Limb (tissue), 2 donors: ENCODE measurements at regions not wholly inside any gene's neighbourhood (a gene's known extent, or its start where the extent isn't known, plus 50 kb on each side); places are given as distances from the start of the nearest gene placed in this dataset.

ENCODE experiments used
- DNase-seq, 2 donors: peaks; one replicate each; pipeline ENCODE4 v3.0.0-alpha.2; 2016; ENCODE audit errors: extremely low spot score in 2 of 2

DNA sequence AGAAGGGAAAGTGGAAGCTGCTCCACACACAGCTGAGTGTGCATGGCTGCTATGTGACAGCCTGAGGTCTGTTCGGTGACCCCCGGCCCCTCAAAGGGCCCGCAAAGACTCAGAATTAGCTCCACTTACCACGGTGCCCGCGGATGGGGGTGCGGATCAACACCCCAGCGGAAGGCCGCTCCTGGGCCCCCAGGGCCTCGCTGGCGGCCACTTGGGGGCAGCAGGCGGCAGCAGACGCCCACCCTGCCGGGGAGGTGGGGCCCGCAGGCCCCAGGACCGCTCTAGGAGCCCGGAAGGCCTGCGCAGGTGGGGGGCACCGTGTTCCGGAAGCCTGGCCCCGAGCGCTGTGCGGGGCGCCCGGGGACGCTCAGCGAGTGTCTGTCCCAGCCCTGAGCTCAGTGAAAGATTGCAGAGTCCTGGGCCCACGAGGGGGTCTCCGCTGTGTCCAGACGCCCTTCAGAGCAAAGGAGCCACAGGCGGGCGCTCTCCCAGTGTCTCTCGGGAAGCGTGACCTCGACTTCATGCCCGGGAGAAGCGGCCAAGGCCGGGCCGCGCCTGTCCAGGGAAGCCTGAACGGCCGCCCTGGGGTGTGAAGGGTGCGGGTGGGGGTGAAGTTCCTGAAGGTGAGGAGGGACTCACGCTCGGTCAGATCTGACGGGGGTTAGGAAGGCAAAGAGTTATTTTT lies 118.7 kb downstream of the VAPA start:
- DNase-seq: peak in 1 of 2 donors; percentile 68

DNA sequence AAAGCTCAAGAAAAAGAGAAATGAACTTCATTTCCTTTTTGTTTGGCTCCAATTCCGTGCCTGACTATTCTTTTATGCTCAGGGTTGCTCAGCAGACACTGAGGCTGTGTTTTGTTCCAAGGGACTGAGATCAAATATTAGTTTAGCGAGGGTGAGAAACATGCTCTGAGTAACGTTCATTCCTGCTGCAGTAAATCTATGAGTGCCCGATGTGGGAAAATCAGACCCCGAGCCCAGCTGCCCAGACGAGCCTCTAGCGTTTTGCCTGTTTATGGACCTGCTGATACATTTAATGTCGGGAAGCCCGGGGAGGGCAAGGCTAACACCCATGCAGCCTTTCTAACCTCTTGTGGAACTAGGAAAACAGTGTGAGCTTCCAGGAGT lies 119.2 kb downstream of the VAPA start:
- no peak for DNase-seq

DNA sequence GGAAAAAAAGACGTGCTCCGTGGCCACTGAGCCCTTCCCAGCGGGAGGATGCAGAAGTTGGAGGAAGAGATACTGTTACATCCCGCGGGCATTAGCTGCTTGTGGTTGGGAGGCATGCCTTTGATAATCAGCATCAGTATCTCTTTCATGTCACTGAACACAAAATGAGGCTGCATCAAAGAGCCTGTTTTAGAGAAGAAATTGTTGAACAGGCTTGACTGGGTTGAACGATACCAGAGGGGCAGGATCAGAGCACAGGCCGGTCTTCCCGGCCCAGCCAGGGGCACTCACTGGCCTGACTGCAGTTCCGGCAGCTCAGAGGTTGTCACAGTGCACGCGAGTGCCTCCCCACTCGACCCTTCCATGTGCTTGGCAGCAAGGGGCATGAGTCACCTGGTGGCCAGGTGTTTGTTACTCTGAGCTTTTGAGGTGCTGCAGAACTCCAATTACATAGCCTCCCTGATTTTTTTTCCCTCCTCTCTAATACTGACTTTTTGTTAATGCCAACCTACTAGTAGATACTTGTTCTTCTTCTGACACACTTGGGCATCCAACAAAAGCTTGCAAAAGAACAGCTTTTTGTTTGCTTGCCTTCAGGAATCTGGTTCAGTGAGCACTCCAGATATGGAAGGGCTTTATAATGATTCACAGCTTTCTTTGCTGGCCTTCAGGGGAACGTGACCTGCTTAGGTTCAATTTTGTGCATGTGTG lies 121.6 kb downstream of the VAPA start:
- no peak for DNase-seq

DNA sequence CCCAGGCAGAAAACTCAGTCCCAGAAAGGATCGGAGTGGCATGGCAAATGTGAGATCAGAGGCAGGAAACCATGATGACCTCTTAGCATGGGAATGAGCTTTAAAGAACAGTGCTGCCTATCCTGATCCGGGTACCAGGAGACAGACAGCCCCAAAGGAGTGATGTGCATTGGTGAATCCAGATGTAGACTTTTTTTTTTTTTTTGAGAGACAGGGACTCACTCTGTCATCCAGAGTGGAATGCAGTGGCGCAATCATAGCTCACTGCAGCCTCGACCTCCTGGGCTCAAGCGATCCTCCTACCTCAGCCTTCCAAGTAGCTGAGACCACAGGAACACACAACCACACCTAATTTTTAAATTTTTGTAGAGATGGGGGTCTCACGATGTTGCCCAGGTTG lies 122.7 kb downstream of the VAPA start:
- no peak for DNase-seq

DNA sequence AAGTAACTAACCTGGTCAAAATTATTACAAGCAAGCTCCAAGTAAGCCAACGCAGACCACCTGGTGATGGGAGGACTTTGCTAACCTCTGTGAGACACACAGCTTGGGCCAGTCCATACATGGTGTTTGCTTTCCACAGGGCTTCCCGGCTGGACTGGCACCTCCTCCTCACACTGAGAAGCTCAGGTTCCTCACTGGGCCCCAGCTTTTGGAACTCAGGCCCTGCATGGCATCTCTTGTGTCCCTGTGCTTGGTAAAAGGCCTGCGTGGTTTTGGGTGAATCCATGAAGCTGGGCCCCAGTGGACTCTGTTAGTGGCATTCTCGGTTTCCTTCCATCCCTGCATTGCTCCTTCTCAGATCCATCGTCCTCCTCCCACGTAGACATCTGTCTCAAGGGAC lies 123.4 kb downstream of the VAPA start:
- DNase-seq: no peak

DNA sequence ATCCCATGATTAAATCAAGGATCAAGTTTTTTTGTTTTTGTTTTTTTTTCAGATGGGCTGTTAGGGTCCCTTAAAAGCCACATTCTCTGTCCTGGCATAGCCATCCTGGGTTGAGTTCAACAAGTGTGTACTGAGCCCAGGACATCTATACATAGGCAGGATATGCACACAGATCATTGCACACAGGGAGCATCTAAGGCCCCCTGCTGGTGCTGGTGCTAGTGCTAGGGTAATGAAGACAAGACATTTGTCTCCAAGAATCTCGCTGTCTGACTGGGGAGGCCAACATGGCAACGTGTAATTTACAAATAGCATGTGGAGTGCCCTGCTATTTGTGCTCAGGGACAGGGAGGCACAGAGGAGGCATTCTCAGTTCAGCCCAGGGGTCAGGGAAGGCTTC lies 124.5 kb downstream of the VAPA start:
- DNase-seq: no peak

DNA sequence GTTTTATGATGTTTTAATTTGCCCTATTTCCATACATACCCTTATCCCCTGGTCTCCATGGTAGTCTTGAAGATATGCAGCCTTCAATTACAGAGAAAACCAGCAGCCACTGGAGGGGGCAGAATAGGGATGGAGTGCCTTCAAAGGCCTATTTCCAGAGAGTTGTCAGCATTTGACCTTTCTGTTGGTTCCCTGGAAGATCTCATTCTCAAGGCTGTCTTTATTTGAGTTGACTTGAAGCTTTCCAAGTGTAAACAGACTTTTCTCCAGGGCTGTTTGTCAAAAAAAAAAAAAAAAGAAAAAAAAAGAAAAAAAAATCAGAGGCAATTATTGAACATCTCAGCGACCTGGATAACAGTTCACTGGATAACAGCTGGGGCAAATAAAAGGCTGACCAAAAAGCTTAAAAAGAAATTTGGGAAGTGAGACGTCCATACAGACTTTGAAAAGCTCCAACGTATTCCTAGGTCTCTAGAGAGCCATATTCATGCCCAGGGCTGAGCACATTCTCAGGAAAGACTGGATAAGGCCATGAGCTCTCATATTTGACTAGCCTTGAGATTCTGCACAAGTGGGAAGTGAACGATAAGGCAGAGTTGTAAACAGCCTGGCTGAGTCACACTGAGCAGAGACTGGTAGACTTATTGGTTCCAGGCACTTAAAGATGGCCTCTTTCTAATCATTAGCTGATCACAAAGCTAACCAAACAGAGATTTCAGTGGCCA lies 126.6 kb downstream of the VAPA start:
- DNase-seq: no peak

DNA sequence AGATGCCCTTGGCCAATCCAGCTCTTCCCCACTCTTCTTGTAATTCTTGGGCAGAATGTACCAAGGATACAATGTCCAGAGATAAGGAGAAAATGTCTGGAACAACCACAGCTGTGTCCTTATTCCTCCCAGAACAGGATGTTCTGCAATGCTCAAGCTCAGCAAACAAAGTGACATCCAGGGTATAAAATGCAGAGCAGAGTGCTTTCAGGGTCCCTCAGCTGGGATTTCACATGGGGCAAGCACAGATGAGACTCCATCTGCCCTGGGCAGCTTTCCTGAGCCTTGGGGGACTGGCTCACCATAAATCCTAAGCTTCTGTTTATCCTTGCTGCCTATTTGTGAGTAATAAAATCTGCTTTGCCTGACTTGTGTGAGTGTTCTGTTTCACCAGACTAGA lies 127.4 kb downstream of the VAPA start:
- DNase-seq: no peak

DNA sequence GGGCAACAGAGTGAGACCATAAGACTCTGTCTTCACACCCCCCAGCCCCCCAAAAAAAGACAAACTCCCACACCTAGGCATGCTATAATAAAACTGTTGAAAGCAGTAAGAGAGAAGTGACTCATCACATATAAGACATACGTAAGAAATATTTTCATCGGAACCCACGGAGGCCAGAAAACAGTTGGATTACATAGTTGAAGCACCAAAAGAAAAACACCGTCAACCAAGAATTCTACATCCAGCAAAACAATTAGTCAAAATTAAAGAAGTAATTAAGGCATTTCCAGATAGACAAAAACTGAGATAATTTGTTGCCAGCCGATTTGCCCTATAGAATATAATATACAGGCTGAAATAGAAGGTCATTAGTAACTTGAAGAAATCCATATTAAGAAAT lies 128.7 kb downstream of the VAPA start:
- DNase-seq: no peak

DNA sequence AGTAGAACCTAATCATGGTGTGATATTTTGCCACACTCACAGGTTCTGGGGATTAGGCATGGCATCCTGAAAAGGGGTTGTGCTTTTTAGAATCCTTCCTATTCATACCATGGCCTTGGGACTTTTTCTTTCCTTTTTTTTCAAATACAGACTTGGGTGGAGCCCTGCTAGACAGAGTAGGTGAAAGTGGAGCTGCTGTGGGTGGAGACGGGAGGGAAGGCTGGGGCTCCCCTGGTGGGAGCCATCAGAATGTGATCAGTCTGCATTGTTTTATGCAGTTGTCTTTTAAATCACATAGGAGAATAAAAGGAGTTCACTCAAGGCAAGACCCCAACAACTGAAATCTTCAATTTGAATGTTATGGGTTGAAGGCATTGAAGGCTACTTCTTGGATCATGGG lies 130.2 kb downstream of the VAPA start:
- DNase-seq: no peak

DNA sequence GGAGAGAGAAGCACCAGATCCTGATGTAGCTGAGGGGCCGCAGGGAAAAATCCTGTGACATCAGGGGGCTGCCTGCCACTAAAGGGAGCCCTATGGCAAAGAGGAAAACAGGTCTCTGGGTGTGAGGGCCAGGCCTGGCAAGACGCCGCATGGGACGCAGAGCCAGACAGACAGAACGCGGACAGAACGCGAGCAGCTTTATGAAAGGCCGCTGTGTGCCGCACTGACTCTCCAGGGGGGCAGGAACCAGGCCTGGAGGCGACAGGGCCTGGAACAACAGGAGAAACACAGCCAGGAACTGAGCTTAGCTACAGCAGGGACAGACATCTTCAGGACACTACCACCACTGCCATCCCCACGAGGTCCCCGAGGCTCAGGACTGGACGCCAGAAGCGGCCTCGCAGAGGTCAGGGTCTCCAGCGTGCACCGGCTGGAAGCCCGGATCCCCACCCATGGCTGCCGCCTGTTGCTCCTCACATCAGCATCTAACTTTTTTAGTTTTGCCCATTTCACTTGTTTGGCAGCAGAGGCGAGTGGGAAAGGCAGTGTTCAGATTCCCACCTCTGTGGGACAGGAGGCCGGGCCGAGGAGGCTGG lies 131.6 kb downstream of the VAPA start:
- DNase-seq: no peak

DNA sequence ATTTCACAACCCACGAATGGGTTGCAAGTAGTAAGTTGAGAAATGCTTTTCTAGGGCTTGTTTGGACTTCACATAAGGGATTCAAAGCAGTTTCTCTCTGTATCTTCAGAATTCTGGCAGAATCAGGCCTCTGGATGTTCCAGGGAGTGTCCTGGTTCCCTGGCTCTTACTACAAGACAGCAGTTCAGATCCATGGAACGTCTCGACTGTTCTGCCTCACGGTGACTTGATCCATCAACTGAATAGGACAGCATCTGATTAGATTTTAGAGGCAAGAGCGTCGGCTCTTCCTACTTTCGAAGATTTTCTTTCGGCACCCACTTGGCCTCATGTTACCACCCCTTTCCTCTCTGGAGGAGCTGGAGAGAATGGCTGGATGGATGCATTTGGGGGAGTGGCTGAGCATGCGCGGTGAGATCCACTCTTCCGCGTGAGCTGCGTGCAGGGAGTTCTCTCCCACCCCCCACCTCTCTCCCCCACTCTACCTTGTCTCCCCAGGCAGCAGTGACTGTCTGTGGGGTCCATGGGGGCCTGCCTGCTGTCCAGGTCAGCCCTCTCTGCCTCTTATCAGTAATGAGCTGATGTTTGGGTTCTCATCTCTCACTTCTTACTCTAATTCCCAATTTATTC lies 132.5 kb downstream of the VAPA start:
- DNase-seq: no peak

DNA sequence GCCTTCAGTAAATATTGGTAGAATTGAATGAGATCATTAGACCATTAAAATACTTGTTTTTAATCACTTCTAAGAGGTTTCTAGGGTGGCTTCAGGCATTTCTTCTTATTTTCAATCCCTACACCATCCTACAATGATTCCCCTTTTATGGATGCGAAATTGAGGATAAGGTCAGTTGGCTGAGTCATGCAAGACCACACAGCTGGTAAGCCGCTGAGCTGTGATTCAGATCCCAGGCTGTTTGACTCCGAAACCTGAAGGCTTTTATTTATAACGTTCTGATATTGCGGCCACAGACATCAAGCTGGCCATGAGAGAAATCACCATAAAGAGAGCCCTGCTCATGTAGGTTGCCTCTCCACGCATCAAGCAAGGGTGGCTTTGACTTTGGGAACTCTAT lies 133.4 kb downstream of the VAPA start:
- no peak for DNase-seq

DNA sequence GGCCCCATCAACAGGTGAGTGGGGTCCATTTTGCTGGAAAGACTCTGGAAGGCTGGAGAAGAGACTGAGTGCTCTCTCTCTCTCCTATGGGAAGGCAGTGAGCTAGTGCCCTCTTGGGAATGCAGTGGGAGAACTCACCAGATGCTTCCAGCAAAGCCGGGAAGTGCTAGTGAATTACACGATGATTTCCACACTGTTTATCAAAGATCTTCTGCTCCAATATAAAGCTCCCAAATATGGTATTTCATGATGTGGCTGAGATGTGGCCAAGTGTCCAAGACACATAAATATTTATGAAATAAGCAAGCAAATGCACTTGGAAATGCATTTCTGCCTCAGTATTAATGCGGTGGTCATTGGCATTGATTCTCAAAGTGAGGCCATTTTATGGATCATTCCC lies 135.9 kb downstream of the VAPA start:
- no peak for DNase-seq

DNA sequence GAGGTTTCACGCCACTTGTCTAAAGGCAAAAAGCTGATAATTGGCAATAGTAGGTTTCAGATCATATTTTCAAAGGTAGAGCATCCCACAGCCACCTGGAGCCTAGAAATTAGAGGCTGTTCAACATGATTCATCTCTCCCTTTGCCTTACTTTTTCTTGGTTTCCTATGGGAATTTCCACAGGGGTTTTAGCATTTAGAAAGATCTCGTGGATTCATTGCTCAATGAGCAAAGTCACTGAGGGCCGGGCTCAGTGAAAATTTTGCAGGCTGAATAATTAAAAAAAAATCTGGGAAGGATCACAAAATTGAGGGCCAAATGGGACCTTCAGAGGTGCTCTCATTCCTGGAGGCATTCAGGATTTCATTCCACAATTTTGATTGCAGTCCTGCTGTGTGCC lies 137.1 kb downstream of the VAPA start:
- no peak for DNase-seq

DNA sequence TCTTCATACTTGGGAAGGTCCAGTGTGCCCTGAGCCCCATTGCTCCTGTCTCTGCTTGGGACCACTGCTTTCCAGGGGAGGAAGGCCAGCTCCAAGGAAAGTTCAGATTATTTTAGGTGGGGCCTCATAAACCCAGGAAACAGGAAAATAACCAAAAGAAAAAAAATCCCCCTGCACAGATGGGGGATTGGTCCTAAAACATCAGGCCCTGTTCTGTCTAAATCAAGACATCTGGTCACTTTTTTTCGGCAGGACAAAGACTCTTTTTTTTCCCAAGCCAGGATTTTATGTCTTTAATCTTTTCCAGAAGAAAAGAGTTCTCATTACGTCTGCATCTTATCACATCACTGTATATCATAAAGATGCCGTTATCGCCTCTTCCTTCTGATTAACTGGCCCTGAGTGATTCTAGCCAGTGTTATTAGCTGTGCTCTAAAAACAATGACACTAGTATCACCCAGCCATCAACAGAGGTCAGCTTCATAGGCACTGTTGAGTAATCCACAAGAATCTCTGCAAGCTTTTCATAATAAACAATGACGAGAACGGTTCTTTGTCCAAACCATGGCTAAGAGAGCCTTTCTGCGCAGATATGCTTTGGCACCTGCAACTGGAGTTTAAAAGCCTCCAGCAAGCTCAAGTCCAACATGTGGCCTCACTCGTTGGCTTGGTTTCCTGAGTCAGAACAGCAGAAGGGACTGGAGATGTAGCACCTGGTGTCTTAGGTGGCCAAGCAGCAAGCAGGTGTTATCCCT lies 138.2 kb downstream of the VAPA start:
- no peak for DNase-seq

DNA sequence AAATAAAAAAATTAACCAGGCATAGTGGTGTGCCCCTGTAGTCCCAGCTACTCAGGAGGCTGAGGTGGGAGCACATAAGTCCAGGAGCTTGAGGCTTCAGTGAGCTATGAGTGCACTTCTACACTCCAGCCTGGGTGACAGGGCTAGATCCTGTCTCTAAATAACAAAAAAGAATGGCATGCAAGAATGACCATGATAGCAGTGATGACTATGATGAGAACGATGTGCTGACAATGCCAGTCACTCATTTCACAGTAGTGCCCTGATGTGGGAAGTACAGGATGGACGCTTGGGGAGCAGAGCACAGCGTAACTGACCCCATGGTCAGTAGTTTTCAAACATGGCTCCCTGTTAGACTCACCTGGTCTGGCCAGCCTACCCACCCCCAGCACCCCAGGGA lies 139.1 kb downstream of the VAPA start:
- no peak for DNase-seq

DNA sequence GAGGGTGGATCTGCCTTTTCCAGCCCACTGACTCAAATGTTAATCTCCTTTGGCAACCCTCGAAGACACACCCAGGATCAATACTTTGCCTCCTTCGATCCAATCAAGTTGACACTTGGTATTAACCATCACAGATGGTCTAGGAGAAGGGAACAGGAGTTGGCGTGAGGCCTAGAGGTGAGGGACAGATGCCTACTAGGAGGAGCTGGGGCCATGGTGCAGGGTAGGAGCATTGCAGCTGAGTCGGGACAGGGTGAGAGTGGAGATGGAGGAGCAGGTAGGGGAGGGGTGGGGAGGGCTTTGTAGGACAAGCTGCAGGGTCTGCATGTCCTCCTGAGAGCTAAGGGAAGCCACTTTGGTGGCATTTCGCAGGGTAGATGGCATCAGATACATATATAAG lies 140.0 kb downstream of the VAPA start:
- DNase-seq: no peak

DNA sequence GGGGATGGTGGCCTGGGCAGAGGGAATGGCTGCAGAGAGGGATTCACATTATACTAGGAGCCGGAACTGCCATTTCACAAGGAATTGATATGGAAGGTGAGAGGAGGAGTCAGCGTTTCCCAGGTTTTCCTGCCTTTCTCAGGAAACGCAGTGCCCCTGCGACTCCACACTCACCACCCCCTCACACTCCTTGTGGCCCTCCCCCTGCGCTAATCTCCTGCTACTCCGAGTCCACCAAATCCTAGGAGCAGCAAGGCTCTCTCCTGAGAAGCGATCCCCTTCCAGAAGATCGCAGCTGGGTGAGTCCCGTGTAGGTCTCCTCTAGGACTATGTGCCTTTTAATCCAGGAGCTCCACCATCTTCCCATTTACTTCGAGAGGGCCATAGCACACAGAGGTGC lies 140.6 kb downstream of the VAPA start:
- DNase-seq: no peak

DNA sequence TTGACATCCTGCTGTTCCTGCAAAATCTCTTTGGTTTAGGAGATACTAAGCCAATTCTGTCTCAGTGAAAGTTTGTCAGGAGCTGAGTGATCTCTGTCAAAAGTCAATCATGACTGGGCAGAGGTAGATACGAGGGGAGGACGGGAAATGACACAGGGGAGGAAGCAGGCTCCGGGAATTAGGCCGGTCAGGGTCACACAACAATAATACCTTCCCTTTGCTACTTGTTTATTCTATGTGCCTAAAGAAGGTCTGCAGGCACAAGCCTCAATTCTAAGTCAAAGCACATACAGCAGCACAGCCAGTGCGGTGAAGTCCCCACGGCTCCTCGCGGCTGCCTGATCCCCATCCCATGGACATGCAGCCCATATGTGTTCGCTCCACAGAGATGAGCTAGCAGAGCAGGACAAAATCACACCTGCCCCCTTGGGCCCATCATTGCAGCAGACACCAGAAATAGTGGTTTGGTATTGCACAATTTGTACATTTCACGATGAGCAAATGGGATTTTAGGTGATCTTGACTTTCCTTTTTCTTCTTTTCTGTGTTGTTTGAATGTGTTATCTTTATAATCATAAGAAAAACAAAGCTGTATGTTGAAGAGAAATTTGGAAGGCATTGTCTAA lies 141.4 kb downstream of the VAPA start:
- DNase-seq: no peak

DNA sequence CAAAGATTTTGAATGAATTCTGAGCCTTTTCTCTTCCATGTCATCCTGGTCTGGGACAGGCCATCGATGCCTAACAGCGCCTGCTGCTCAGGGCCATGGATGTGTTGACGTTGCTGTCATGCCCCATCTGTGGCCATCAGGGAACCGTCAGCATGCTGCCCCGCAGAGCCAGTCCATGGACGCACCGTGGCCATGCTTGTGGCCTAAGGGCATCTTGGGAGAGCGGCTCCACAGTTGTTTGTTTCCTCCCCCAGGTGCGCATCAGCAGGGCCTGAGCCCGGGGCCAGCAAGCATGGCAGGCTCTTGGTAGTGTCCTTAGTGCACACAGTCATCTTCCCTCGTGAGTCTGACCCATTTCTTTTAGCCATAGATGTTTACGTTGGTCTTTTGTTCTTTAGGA lies 142.7 kb downstream of the VAPA start:
- no peak for DNase-seq
